GM12864 (cell line): ENCODE measurements at regions not wholly inside any gene's neighbourhood (a gene's known extent, or its start where the extent isn't known, plus 50 kb on each side); places are given as distances from the start of the nearest gene placed in this dataset.

Experiments used
- DNase-seq: peaks from one replicate; pipeline ENCODE4 v3.0.0-alpha.2; 2011; ENCODE audit warnings: low read depth
- H3K4me3 ChIP-seq: 2 replicates; pipeline ENCODE4 v1.5.1; 2011; ENCODE audit warnings: mild to moderate bottlenecking, low read depth, low read length, control low read depth
- TF ChIP-seq, protein P1 (sequence below): IDR thresholded peaks from 2 replicates; pipeline ENCODE4 v1.5.1; 2011; ENCODE audit warnings: low read depth, mild to moderate bottlenecking, moderate library complexity, low read length, control low read depth, inconsistent platforms; ENCODE audit errors: missing control alignments

DNA sequence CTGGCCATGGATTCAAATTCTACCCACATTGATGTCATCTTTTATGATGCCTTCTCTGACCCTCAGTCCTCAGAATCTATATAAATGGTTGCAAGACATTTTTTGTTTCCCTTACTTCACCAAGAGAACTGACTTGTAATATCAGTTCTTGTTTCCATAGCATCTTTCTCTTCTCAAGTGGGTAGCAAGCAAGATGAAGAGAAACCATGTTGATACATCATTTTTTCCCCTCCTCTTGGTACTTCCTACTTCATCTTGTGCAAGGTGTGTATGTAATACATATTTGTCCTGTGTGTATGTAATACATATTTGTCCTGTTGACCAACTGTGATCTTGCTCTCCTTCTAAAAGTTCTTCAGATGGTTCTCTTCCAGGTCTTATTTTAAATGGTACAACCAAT is 348.6 kb downstream of the PTEN start:
- H3K4me3 ChIP-seq: no peak overlapping the region
- DNase-seq: no peak
- TF ChIP-seq, protein P1, sequence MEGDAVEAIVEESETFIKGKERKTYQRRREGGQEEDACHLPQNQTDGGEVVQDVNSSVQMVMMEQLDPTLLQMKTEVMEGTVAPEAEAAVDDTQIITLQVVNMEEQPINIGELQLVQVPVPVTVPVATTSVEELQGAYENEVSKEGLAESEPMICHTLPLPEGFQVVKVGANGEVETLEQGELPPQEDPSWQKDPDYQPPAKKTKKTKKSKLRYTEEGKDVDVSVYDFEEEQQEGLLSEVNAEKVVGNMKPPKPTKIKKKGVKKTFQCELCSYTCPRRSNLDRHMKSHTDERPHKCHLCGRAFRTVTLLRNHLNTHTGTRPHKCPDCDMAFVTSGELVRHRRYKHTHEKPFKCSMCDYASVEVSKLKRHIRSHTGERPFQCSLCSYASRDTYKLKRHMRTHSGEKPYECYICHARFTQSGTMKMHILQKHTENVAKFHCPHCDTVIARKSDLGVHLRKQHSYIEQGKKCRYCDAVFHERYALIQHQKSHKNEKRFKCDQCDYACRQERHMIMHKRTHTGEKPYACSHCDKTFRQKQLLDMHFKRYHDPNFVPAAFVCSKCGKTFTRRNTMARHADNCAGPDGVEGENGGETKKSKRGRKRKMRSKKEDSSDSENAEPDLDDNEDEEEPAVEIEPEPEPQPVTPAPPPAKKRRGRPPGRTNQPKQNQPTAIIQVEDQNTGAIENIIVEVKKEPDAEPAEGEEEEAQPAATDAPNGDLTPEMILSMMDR: no peak

DNA sequence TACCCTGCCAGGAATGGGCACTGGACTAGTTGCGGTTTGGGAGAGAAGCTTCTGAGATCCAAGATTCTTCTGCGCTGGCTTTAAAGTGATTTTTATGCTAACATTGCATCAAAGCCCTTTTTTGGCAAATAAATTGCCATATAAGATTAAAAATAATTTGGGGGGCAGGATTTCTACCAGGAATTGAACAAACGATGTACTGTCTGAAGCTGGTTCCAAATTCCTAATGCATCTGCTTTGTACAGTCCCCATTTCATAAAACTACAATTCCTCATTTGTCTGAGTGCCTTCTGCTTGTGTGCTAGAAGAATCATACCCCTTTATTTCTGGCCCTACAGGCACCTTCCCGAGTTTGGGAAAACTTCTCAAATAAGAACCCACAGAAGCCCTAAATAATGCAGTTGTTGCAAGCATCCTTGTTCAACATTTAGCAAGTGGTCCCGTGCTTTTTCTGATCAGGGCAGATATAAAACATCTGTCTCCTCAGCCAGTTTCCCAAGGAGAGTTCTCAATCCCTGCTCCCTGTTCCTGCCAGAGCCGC is 349.7 kb downstream of the PTEN start:
- TF ChIP-seq, protein P1: no peak
- H3K4me3 ChIP-seq: no peak overlapping the region
- no peak for DNase-seq

DNA sequence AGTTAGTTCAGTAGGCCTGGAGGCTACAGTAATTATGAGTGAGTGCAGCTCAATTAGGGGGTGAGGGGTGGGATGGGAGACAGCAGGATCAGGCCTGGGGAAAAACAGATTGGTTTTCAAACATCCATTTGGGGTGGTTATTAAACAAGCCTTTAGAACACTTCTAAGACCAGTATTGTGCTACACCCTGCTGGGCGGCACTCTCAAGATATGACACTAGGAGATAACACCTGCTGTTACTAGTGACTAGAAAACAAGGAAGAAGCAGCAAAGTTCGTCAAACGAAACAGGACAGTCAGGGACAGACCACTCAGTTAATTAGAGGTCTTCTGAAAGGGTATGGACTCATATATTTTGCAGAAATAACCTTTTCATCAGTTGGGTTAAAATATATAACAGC is 353.6 kb downstream of the PTEN start:
- no peak for DNase-seq
- H3K4me3 ChIP-seq: no peak overlapping the region
- TF ChIP-seq, protein P1: no peak

DNA sequence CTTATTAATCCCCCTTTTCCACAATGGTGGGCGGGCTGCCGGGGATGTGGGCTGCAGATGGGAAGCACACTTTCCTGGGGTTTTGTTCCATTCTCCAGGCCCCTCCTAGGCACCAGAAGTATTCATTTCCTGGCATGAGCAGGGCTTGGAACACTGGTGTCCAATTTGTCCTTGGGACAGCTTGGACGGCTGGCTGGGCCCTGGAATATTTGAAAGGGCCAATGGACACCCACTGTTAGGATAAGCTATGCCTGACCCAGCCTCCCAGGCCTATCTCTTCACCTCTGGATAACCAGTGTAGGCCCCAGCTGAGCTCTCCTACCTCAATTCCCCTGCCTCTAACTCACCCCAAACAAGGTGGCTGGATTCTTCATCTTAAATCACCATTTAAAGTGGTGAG is 354.9 kb downstream of the PTEN start:
- TF ChIP-seq, protein P1: no peak
- H3K4me3 ChIP-seq: no peak overlapping the region
- no peak for DNase-seq

DNA sequence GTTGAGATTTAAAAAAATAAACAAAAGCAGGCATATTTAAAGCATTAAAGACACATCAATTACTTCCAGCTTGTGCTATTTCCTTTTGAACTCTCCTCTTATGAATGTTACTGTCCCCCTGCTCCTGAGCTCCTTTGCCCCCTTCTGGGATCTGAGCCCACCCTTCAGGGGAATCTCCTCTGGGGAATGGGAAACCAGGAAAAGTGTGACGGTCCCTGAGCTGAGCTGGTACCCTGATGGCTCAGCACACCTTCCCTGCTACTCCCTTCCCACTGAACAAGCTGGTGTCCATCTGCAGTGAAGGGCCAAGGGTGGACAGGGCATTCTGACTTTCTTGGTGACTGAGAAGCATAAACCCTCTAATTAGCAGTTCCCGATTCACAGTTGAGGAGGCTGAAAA is 356.3 kb downstream of the PTEN start:
- TF ChIP-seq, protein P1: no peak
- no peak overlapping the region for H3K4me3 ChIP-seq
- no peak for DNase-seq

DNA sequence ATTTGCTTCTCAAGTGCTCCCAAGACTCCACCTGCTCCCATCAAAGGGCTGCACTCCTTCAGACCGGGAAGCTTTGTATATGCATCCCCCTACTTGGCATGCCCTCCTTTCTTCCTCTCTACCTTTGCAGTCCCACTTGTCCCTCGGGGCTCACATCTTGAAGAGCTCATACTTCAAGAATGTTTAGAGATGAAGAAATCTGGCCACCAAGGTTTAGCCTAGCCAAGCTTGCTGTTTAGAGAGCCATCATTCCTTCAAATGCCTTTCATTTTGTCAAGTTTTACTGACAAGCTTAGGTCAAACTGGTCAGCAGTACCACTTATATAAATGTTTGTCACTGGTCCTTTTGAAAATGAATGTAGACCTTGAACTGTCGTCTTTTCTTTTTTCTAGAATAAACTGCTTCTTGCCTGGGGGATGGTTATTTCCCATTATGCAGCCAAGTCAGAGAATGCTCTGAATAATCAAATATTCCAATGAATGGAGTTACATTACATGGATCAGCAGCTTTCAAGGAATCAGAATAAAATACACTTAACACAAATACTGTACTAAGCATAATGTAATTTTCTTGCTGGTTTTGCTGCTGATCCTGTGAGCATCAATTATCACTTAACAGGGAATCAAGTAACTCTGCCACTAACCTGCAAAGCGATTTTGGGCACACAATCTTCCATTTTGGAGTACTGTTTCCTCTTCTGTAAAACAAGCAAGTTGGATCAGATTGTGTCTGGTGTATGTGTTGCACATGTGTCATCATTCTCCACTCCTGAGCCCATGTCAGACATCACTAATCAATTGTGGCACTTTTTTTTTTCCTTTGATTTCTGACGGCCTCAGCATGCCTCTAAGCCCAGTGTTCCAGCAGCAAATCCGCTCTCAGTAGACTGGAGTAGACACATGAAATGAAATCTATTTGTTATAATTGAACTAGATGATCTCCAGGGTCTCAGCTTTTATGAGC is 357.9 kb downstream of the PTEN start:
- no peak for DNase-seq
- TF ChIP-seq, protein P1: no peak
- no peak overlapping the region for H3K4me3 ChIP-seq
